AG04449 (cell line): ENCODE measurements at regions not wholly inside any gene's neighbourhood (a gene's known extent, or its start where the extent isn't known, plus 50 kb on each side); places are given as distances from the start of the nearest gene placed in this dataset.
"Not testable (repeated sequence)": the region's sequence is repeated elsewhere in the genome, so short reads cannot be mapped to it uniquely, and the experiment has no call there.

Experiments used
- CTCF ChIA-PET: fragments of 350-600 bp; formaldehyde crosslinking; extraction: SDS; loops from one replicate; lab custom pipeline; 2021; ENCODE audit warnings: antibody characterized with exemption; lab: Yijun Ruan, JAX
- POLR2A ChIA-PET: fragments of 400-600, 350-600 bp; formaldehyde crosslinking; extraction: SDS; loops from one replicate; lab custom pipeline; 2020; ENCODE audit warnings: antibody characterized with exemption, inconsistent platforms; lab: Yijun Ruan, JAX
- DNase-seq: peaks from one replicate; pipeline ENCODE4 v3.0.0-alpha.2; 2010; ENCODE audit warnings: low read depth, low spot score
- H3K4me3 ChIP-seq: 2 replicates; pipeline ENCODE4 v1.5.1; 2011; ENCODE audit warnings: low read depth, mild to moderate bottlenecking, control low read depth, low read length
- TF ChIP-seq, protein P1 (sequence below): IDR thresholded peaks from one replicate; pipeline ENCODE4 v1.5.1; 2011; ENCODE audit warnings: mild to moderate bottlenecking, moderate library complexity, low read length, control low read depth, inconsistent platforms; ENCODE audit not compliant: insufficient read depth; ENCODE audit errors: missing control alignments

DNA sequence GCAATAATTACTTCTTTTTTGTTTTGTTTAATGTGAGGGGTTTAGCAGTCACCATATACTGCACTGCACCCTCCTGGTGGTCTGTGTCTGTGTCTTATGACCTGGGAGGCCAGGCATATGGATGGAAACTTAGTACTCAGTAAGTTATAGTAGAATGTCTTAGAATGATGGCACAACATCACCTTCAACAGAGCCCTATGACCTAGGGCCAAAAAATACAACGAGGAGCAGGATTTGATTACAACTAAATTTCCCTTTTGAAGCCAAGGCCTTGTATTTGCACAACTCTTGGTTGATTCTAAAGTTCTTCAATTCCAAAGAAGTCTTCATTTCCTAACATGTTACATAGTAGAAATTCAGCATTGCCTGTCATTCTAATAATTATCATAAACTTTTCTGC lies 422.1 kb upstream of the PIK3R1 start:
- CTCF ChIA-PET, result no interaction called here
- DNase-seq, result no peak
- no peak overlapping the region for H3K4me3 ChIP-seq
- POLR2A ChIA-PET, result no interaction called here
- TF ChIP-seq, protein P1, sequence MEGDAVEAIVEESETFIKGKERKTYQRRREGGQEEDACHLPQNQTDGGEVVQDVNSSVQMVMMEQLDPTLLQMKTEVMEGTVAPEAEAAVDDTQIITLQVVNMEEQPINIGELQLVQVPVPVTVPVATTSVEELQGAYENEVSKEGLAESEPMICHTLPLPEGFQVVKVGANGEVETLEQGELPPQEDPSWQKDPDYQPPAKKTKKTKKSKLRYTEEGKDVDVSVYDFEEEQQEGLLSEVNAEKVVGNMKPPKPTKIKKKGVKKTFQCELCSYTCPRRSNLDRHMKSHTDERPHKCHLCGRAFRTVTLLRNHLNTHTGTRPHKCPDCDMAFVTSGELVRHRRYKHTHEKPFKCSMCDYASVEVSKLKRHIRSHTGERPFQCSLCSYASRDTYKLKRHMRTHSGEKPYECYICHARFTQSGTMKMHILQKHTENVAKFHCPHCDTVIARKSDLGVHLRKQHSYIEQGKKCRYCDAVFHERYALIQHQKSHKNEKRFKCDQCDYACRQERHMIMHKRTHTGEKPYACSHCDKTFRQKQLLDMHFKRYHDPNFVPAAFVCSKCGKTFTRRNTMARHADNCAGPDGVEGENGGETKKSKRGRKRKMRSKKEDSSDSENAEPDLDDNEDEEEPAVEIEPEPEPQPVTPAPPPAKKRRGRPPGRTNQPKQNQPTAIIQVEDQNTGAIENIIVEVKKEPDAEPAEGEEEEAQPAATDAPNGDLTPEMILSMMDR, result no peak

DNA sequence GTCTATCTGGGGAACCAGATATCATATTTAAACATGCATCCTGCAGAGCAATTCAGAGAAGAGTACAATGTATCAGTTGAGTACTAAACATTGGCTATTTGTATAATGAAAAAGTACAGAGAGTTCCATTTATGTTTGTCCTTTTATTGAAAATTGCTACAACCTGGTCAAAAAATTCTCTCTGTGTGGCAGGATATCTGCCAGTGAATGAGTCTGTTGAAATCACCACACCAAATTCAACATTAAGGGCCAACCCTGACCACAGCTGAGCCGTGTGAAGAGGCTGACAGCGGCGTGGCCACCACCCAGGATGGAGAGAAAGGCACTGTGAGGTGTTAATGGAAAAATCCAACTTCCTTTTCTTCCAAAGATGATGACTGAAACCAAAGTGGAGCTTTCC lies 422.7 kb upstream of the PIK3R1 start:
- DNase-seq, result no peak
- POLR2A ChIA-PET, result no interaction called here
- TF ChIP-seq, protein P1, result no peak
- H3K4me3 ChIP-seq, result no peak overlapping the region
- CTCF ChIA-PET, result no interaction called here

DNA sequence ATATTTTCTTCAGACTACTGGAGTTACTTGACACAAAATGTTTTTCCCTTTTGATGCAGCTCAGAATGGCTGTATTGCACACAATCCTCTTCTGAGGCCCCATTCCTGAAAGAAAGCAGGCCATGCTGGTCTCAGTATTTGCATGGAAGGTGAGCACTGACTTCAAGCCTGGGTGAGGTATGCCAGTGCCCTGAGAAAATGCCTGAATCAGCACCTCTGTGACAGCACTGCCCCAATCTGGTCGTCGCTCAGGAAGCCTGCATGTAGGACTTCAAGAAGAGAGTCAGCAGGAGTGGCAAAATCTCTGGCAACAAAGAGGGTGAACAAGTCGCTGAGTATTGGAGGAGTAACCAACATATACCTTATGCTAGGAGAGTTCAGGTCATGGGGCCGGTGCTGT lies 425.2 kb upstream of the PIK3R1 start:
- ChIA-PET POLR2A (no interaction called here), CTCF (no interaction called here)
- no peak overlapping the region for H3K4me3 ChIP-seq
- TF ChIP-seq, protein P1, result no peak
- DNase-seq, result no peak

DNA sequence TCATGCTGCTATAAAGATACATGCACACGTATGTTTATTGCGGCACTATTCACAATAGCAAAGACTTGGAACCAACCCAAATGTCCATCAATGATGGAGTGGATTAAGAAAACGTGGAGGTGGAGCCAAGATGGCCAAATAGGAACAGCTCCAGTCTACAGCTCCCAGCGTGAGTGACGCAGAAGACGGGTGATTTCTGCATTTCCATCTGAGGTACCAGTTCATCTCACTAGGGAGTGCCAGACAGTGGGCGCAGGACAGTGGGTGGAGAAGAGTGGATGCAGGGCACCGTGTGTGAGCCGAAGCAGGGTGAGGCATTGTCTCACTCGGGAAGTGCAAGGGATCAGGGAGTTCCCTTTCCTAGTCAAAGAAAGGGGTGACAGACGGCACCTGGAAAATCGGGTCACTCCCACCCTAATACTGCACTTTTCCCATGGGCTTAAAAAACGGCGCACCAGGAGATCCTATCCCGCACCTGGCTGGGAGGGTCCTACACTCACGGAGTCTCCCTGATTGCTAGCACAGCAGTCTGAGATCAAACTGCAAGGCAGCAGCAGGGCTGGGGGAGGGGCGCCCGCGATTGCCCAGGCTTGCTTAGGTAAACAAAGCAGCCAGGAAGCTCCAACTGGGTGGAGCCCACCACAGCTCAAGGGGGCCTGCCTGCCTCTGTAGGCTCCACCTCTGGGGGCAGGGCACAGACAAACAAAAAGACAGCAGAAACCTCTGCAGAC lies 435.5 kb upstream of the PIK3R1 start:
- H3K4me3 ChIP-seq, POLR2A ChIA-PET, CTCF ChIA-PET, DNase-seq: not testable (repeated sequence)

DNA sequence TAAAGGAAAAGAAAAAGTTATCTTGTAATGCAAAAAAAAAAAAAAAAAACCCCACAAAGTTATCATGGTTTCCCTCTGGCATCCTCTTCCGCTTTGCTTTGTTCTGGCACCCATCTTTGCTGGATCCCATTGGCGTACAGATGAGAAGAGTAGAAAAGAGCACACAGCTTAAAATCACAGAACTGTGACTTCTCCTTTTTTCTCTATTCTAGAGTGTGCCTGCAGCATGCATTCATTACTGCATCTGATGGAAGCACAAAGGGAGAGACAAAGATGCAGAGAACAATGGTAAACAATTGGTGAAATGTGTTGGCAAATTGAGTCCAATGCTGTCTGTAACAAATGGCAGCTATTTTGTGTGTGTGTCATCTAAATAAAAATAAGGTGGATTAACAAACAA lies 440.8 kb upstream of the PIK3R1 start:
- ChIA-PET CTCF (no interaction called here), POLR2A (no interaction called here)
- no peak for DNase-seq

DNA sequence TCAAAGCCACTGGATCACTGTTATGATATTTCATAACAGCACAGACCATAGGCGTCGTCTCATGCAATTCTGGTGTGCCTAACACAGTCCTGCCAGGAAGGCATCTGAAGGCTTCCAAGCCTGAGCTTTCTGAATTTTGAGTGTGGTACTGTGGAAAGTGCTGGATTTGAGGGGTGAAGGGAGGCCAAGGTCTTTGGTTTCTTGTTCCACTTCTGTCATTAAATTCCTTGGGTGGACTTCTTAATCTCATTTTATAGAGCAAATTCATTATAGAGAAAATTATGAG lies 441.3 kb upstream of the PIK3R1 start:
- POLR2A ChIA-PET, result no interaction called here

More for the DNA sequence above, 440.8 kb upstream of the PIK3R1 start:
- TF ChIP-seq, protein P1, result no peak
- H3K4me3 ChIP-seq, result no peak overlapping the region

More for the DNA sequence above, 441.3 kb upstream of the PIK3R1 start:
- TF ChIP-seq, protein P1, result no peak
- DNase-seq, result no peak
- no peak overlapping the region for H3K4me3 ChIP-seq
- CTCF ChIA-PET, result no interaction called here
